HL-60 (cell line): ENCODE measurements at regions not wholly inside any gene's neighbourhood (a gene's known extent, or its start where the extent isn't known, plus 50 kb on each side); places are given as distances from the start of the nearest gene placed in this dataset.

Experiments
- DNase-seq, 2 experiments: peaks; one replicate each; pipeline ENCODE4 v3.0.0-alpha.2; 2010 to 2020; ENCODE audit warnings: low read depth in 1 of 2, low spot score in 1 of 2
- H3K27ac ChIP-seq: fragments of 250-450 bp; sonication (Bioruptor Pico); replicated peaks from 2 replicates; pipeline ENCODE4 v1.5.1; 2020; ENCODE audit warnings: mild to moderate bottlenecking, moderate library complexity
- H3K27me3 ChIP-seq: fragments of 250-450 bp; sonication (Bioruptor Pico); 2 replicates; pipeline ENCODE4 v1.5.1; 2021; ENCODE audit warnings: mild to moderate bottlenecking, moderate library complexity; ENCODE audit not compliant: insufficient read depth, poor library complexity, severe bottlenecking
- H3K4me3 ChIP-seq: replicated peaks from 2 replicates; pipeline ENCODE4 v1.5.1; 2011; ENCODE audit warnings: mild to moderate bottlenecking, control low read depth, low read length; ENCODE audit not compliant: insufficient read depth
- GABPA ChIP-seq: IDR thresholded peaks from 2 replicates; pipeline ENCODE4 v1.6.1; 2012; ENCODE audit warnings: low read depth
- POLR2AphosphoS5 ChIP-seq: IDR thresholded peaks from 2 replicates; pipeline ENCODE4 v1.6.1; 2012; ENCODE audit warnings: low read depth
- SPI1 ChIP-seq: IDR thresholded peaks from 2 replicates; pipeline ENCODE4 v1.6.1; 2012; ENCODE audit warnings: low read depth, mild to moderate bottlenecking, borderline replicate concordance
- TF ChIP-seq, protein P1 (sequence below): IDR thresholded peaks from 2 replicates; pipeline ENCODE4 v1.6.1; 2012; ENCODE audit warnings: low read depth; ENCODE audit not compliant: insufficient replicate concordance
- TF ChIP-seq, protein P2 (sequence below): IDR thresholded peaks from one replicate; pipeline ENCODE4 v1.5.1; 2011; ENCODE audit warnings: low read length, control low read depth, inconsistent platforms; ENCODE audit not compliant: insufficient read depth

DNA sequence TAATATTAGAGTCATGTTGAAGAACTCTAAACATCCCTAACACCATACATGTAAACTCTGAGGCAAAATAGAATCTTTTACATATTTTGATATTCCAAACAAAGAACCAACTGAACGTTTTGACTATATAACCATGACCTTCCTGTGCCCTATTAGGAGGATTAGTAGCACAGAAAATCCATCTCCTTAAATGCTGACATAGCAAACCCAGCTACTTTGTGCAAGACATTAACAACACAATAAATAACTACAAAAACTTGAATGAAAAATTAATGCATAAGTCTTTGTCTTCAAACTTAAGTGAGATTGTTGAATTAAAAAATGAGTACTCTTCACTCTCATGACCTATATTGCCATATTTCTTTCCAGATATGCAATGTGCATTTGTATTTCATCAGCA is 450.0 kb upstream of the PDZRN3 start:
- TF ChIP-seq GABPA (no peak), SPI1 (no peak), POLR2AphosphoS5 (no peak)
- TF ChIP-seq, protein P1, sequence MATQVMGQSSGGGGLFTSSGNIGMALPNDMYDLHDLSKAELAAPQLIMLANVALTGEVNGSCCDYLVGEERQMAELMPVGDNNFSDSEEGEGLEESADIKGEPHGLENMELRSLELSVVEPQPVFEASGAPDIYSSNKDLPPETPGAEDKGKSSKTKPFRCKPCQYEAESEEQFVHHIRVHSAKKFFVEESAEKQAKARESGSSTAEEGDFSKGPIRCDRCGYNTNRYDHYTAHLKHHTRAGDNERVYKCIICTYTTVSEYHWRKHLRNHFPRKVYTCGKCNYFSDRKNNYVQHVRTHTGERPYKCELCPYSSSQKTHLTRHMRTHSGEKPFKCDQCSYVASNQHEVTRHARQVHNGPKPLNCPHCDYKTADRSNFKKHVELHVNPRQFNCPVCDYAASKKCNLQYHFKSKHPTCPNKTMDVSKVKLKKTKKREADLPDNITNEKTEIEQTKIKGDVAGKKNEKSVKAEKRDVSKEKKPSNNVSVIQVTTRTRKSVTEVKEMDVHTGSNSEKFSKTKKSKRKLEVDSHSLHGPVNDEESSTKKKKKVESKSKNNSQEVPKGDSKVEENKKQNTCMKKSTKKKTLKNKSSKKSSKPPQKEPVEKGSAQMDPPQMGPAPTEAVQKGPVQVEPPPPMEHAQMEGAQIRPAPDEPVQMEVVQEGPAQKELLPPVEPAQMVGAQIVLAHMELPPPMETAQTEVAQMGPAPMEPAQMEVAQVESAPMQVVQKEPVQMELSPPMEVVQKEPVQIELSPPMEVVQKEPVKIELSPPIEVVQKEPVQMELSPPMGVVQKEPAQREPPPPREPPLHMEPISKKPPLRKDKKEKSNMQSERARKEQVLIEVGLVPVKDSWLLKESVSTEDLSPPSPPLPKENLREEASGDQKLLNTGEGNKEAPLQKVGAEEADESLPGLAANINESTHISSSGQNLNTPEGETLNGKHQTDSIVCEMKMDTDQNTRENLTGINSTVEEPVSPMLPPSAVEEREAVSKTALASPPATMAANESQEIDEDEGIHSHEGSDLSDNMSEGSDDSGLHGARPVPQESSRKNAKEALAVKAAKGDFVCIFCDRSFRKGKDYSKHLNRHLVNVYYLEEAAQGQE, result no peak
- TF ChIP-seq, protein P2, sequence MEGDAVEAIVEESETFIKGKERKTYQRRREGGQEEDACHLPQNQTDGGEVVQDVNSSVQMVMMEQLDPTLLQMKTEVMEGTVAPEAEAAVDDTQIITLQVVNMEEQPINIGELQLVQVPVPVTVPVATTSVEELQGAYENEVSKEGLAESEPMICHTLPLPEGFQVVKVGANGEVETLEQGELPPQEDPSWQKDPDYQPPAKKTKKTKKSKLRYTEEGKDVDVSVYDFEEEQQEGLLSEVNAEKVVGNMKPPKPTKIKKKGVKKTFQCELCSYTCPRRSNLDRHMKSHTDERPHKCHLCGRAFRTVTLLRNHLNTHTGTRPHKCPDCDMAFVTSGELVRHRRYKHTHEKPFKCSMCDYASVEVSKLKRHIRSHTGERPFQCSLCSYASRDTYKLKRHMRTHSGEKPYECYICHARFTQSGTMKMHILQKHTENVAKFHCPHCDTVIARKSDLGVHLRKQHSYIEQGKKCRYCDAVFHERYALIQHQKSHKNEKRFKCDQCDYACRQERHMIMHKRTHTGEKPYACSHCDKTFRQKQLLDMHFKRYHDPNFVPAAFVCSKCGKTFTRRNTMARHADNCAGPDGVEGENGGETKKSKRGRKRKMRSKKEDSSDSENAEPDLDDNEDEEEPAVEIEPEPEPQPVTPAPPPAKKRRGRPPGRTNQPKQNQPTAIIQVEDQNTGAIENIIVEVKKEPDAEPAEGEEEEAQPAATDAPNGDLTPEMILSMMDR, result no peak
- Histone ChIP-seq H3K27me3 (no peaks in the 10 kb centered on the region), H3K27ac (no peak overlapping the region), H3K4me3 (no peak overlapping the region)
- no peak for DNase-seq

DNA sequence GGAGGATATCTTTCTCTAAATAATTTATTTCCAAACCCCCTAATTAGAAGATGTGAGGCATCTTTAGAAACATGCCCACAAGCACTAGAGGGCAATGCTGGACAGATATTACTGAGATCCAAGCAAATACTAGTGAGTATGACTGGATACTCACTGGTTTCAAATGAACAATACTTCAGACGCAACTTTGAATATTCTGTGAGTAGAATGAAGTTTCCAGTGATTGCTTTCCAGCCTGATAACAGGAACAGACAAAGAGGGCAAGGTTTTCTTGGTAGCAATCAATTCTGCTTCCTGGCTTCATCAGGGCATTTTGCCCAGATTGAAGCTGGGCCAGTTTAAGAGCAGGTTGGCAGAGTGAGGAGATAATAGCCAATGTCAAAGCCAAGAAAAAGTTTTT is 442.6 kb upstream of the PDZRN3 start:
- TF ChIP-seq, protein P1, result no peak
- TF ChIP-seq POLR2AphosphoS5 (no peak), GABPA (no peak), SPI1 (no peak)
- TF ChIP-seq, protein P2, result no peak
- Histone ChIP-seq H3K4me3 (no peak overlapping the region), H3K27ac (no peak overlapping the region), H3K27me3 (no peaks in the 10 kb centered on the region)
- DNase-seq, result no peak

DNA sequence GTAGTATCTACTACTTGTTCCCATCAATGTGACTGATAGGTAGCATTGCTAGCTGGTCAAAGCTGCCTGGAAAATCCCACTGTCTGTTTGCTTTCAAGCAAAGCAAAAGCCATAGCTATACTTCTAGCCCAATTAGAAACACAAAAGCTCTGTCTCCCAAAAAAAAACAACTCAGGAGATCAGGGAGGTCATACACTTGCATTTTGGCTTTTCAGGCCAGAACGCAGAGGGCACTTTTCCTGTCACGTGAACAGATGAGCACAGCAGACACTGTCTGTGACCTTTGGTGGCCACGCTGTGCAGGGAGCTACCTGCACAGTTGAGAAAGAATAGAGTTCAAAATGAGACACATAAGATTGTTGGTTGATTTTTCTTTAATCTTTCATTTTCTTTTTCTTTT is 441.7 kb upstream of the PDZRN3 start:
- DNase-seq, result no peak
- Histone ChIP-seq H3K27ac (no peak overlapping the region), H3K27me3 (no peaks in the 10 kb centered on the region), H3K4me3 (no peak overlapping the region)
- TF ChIP-seq SPI1 (no peak), GABPA (no peak), POLR2AphosphoS5 (no peak)
- TF ChIP-seq, protein P1, result no peak
- TF ChIP-seq, protein P2, result no peak
